GM12892 (cell line): ENCODE measurements at regions not wholly inside any gene's neighbourhood (a gene's known extent, or its start where the extent isn't known, plus 50 kb on each side); places are given as distances from the start of the nearest gene placed in this dataset.

Experiments
- POLR2A ChIP-seq: IDR thresholded peaks from 2 replicates; pipeline ENCODE4 v1.6.1; 2011; ENCODE audit warnings: low read depth, low read length, control low read depth
- POLR2AphosphoS5 ChIP-seq: IDR thresholded peaks from 2 replicates; pipeline ENCODE4 v1.6.1; 2011; ENCODE audit warnings: low read depth, low read length, control low read depth
- TAF1 ChIP-seq: IDR thresholded peaks from 2 replicates; pipeline ENCODE4 v1.6.1; 2011; ENCODE audit warnings: low read depth, mild to moderate bottlenecking, control low read depth, low read length, borderline replicate concordance

GRCh38 chr15:62607114-62607462 lies 435.5 kb upstream of the TPM1 start:
- TF ChIP-seq POLR2AphosphoS5 (no peak), POLR2A (no peak), TAF1 (no peak)
